ENCODE measurements at regions not wholly inside any gene's neighbourhood (a gene's known extent, or its start where the extent isn't known, plus 50 kb on each side); places are given as distances from the start of the nearest gene placed in this dataset.

- H3K27me3 ChIP-seq (ENCODE audit: insufficient read depth, poor library complexity, severe bottlenecking), result no peaks in the 10 kb centered on the region
- TF ChIP-seq CTCF (IDR thresholded peaks at IDR 0.05; ENCODE audit: poor library complexity, severe bottlenecking), result no peak
- no peak overlapping the region for H3K27ac ChIP-seq (ENCODE audit: poor library complexity, severe bottlenecking)
- no peaks in the 10 kb centered on the region for H3K36me3 ChIP-seq (ENCODE audit: low read depth)
- no peaks in the 10 kb centered on the region for H3K4me1 ChIP-seq (ENCODE audit: insufficient read depth, poor library complexity, severe bottlenecking)
- H3K9me3 ChIP-seq (ENCODE audit: severe bottlenecking), result no peaks in the 10 kb centered on the region
- DNase-seq (ENCODE audit: low spot score) (no peak), ATAC-seq (ENCODE audit: low read depth) (no peak)
- H3K4me3 ChIP-seq (ENCODE audit: severe bottlenecking), result no peak overlapping the region
Measured at GRCh38 chr5:93658044-93658443, 75.0 kb downstream of the NR2F1 start.

DNA sequence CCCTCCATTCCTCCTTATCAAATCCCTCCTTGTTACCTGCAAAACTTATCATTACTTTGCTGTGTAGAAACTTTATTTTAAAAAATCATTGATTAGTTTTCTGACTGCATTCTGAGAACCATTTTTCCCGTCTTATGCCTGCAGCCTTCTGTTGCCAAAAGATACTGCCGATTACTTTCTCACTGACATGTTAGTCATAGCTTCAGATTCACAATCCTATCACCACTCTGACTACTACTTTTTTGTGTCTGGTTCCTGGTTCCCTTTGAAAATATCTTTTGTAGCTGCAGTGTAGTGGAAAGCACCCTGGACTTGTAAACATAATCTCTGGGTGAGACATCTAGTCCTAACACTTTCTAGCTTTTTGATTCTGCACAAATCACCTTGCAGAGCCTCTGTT lies 71.7 kb downstream of the NR2F1 start:
- Histone ChIP-seq H3K4me1 (ENCODE audit: insufficient read depth, poor library complexity, severe bottlenecking) (no peaks in the 10 kb centered on the region), H3K27ac (ENCODE audit: poor library complexity, severe bottlenecking) (no peak overlapping the region), H3K9me3 (ENCODE audit: severe bottlenecking) (no peaks in the 10 kb centered on the region), H3K27me3 (ENCODE audit: insufficient read depth, poor library complexity, severe bottlenecking) (no peaks in the 10 kb centered on the region), H3K36me3 (ENCODE audit: low read depth) (no peaks in the 10 kb centered on the region), H3K4me3 (ENCODE audit: severe bottlenecking) (no peak overlapping the region)
- no peak for TF ChIP-seq CTCF (IDR thresholded peaks at IDR 0.05; ENCODE audit: poor library complexity, severe bottlenecking)
- no peak for ATAC-seq (ENCODE audit: low read depth)
- DNase-seq (ENCODE audit: low spot score), result no peak

- ATAC-seq (ENCODE audit: low read depth) (no peak), DNase-seq (ENCODE audit: low spot score) (no peak)
- Histone ChIP-seq H3K4me1 (ENCODE audit: insufficient read depth, poor library complexity, severe bottlenecking) (no peaks in the 10 kb centered on the region), H3K27me3 (ENCODE audit: insufficient read depth, poor library complexity, severe bottlenecking) (no peaks in the 10 kb centered on the region), H3K9me3 (ENCODE audit: severe bottlenecking) (no peaks in the 10 kb centered on the region), H3K4me3 (ENCODE audit: severe bottlenecking) (no peak overlapping the region), H3K27ac (ENCODE audit: poor library complexity, severe bottlenecking) (no peak overlapping the region), H3K36me3 (ENCODE audit: low read depth) (no peaks in the 10 kb centered on the region)
- no peak for TF ChIP-seq CTCF (IDR thresholded peaks at IDR 0.05; ENCODE audit: poor library complexity, severe bottlenecking)
Measured at GRCh38 chr5:93653716-93654115, 70.7 kb downstream of the NR2F1 start.

DNA sequence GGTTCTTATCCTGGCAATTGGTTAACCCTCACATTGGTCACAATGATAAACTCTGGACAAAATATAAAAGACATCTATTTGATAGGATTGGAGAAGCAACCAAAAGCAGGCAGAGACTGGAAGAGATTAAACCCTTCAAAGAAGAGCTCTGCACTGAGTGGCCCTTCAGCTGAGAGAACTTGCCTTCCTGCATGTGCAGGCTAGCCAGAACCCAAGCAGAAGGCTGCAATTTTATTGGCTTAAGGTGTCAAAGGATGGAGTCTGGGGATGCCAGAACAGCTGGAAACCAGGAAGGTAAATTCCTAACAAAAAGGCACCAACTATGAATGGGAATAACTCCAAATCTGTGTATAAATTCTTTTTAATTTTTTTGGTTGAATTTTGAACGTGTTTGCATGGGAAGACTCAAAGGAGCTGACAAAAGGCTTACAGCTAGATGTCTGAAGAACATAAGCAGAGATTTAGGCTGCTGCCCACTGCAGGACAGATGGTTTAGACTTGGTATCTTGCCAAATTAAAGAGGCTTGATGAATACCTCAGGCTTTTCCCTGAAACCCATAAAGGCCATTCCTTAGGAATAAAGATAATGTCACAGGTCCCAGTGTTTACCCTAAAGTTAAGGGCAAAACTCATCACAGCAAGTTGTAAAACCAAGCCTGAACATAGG lies 66.3 kb downstream of the NR2F1 start:
- H3K4me1 ChIP-seq (ENCODE audit: insufficient read depth, poor library complexity, severe bottlenecking), result no peaks in the 10 kb centered on the region
- ATAC-seq (ENCODE audit: low read depth) (no peak), DNase-seq (ENCODE audit: low spot score) (no peak)
- H3K4me3 ChIP-seq (ENCODE audit: severe bottlenecking), result no peak overlapping the region
- H3K27ac ChIP-seq (ENCODE audit: poor library complexity, severe bottlenecking), result no peak overlapping the region
- TF ChIP-seq CTCF (IDR thresholded peaks at IDR 0.05; ENCODE audit: poor library complexity, severe bottlenecking), result no peak
- H3K27me3 ChIP-seq (ENCODE audit: insufficient read depth, poor library complexity, severe bottlenecking), result no peaks in the 10 kb centered on the region
- H3K9me3 ChIP-seq (ENCODE audit: severe bottlenecking), result no peaks in the 10 kb centered on the region
- H3K36me3 ChIP-seq (ENCODE audit: low read depth), result no peaks in the 10 kb centered on the region

DNA sequence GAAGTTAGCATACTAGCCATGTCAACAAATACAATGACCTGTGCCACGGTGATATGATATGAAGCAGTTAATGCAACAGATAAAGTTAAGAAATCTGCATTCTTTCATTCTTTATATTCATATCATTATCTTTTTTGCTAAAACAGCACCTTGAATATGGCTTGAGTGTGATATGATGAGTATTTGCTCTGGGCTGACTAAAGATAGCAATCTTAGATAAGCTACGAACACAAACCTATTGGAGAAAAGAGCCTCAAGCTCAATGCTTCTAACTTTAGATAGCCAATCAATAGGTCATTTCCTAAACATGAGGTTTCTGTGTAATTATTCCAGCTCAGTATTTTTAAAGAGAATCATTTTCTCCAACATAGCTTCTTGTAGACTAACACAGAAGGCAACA lies 61.7 kb downstream of the NR2F1 start:
- Histone ChIP-seq H3K4me1 (ENCODE audit: insufficient read depth, poor library complexity, severe bottlenecking) (no peaks in the 10 kb centered on the region), H3K4me3 (ENCODE audit: severe bottlenecking) (no peak overlapping the region), H3K36me3 (ENCODE audit: low read depth) (no peaks in the 10 kb centered on the region), H3K27ac (ENCODE audit: poor library complexity, severe bottlenecking) (no peak overlapping the region), H3K9me3 (ENCODE audit: severe bottlenecking) (no peaks in the 10 kb centered on the region), H3K27me3 (ENCODE audit: insufficient read depth, poor library complexity, severe bottlenecking) (no peaks in the 10 kb centered on the region)
- no peak for DNase-seq (ENCODE audit: low spot score)
- no peak for ATAC-seq (ENCODE audit: low read depth)
- TF ChIP-seq CTCF (IDR thresholded peaks at IDR 0.05; ENCODE audit: poor library complexity, severe bottlenecking), result no peak
